A549 (cell line): ENCODE measurements at regions not wholly inside any gene's neighbourhood (a gene's known extent, or its start where the extent isn't known, plus 50 kb on each side); places are given as distances from the start of the nearest gene placed in this dataset.

Experiments
- CHD2 ChIP-seq: fragments of 150-350 bp; IDR thresholded peaks from 2 replicates; pipeline ENCODE4 v1.6.1; 2014; ENCODE audit warnings: low read length; ENCODE audit not compliant: partially characterized antibody
- CHD4 ChIP-seq: fragments of 200-600 bp; sonication (generic); IDR thresholded peaks from 2 replicates; pipeline ENCODE4 v1.6.1; 2016; ENCODE audit warnings: antibody characterized with exemption, mild to moderate bottlenecking, borderline replicate concordance
- CTCF ChIP-seq: fragments of >200 bp; sonication (Bioruptor Twin); formaldehyde crosslinking; IDR thresholded peaks from 3 replicates; pipeline ENCODE4 v1.5.1; 2016
- EHF ChIP-seq: fragments of 250-450 bp; sonication (Bioruptor Pico); IDR thresholded peaks from 2 replicates; pipeline ENCODE4 v1.5.0; 2020; ENCODE audit warnings: mild to moderate bottlenecking
- EP300 ChIP-seq, 2 experiments: fragments of >200 bp; sonication (Bioruptor Twin); formaldehyde crosslinking; IDR thresholded peaks; 2 replicates in 1 of 2; 3 replicates in 1 of 2; pipeline ENCODE4 v1.6.1; 2016 to 2017
- MAX ChIP-seq: IDR thresholded peaks from 2 replicates; pipeline ENCODE4 v1.6.1; 2012
- PHF8 ChIP-seq: fragments of 200-600 bp; sonication (generic); IDR thresholded peaks from 2 replicates; pipeline ENCODE4 v1.6.1; 2016; ENCODE audit warnings: low read depth, mild to moderate bottlenecking, antibody characterized with exemption, moderate library complexity, borderline replicate concordance
- POLR2A ChIP-seq: IDR thresholded peaks from 2 replicates; pipeline ENCODE4 v1.6.1; 2012; ENCODE audit warnings: mild to moderate bottlenecking, low read length
- RAD21 ChIP-seq, 2 experiments: fragments of >200 bp in 1 of 2; sonication (Bioruptor Twin) in 1 of 2; formaldehyde crosslinking in 1 of 2; IDR thresholded peaks in 1 of 2; conservative IDR thresholded peaks in 1 of 2; 2 replicates in 1 of 2; 3 replicates in 1 of 2; pipeline ENCODE4 v1.6.1; 2012 to 2018; ENCODE audit warnings: inconsistent platforms in 1 of 2
- RARB ChIP-seq: fragments of 250-450 bp; sonication (Bioruptor Pico); IDR thresholded peaks from 2 replicates; pipeline ENCODE4 v1.8.0; 2021; ENCODE audit warnings: mild to moderate bottlenecking, moderate library complexity
- SMC3 ChIP-seq: fragments of >200 bp; sonication (Bioruptor Twin); formaldehyde crosslinking; IDR thresholded peaks from 3 replicates; pipeline ENCODE4 v1.6.1; 2018; ENCODE audit warnings: inconsistent platforms
- SREBF2 ChIP-seq: fragments of 450-650 bp; IDR thresholded peaks from 2 replicates; pipeline ENCODE4 v1.6.1; 2014; ENCODE audit warnings: mild to moderate bottlenecking, moderate library complexity

- TF ChIP-seq CHD2 (no peak), EP300 (IDR thresholded peaks at IDR 0.05) (no peak), MAX (no peak), PHF8 (no peak), RARB (no peak), POLR2A (no peak), CTCF (no peak), RAD21 (conservative IDR thresholded peaks at IDR 0.05 in 1 of 2, IDR thresholded peaks at IDR 0.05 in 1 of 2) (no peak), SREBF2 (no peak), EHF (CRISPR knock-in tag) (no peak), SMC3 (no peak), CHD4 (no peak)
Observed at GRCh38 chr13:107497661-107498060, 717.7 kb downstream of the LIG4 start.
